CD4-positive, alpha-beta memory T cell (primary cell): ENCODE measurements at regions not wholly inside any gene's neighbourhood (a gene's known extent, or its start where the extent isn't known, plus 50 kb on each side); places are given as distances from the start of the nearest gene placed in this dataset.

ENCODE experiments used
- CTCF ChIA-PET: fragments of 350-600 bp; sonication (Branson Sonifier 250); formaldehyde crosslinking; loops from one replicate; lab custom pipeline; 2021; ENCODE audit warnings: inconsistent platforms; ENCODE audit not compliant: partially characterized antibody; lab: Charles Lee
- POLR2A ChIA-PET: fragments of 350-600 bp; sonication (Branson Sonifier 250); formaldehyde crosslinking; loops from one replicate; lab custom pipeline; 2021; ENCODE audit not compliant: partially characterized antibody; lab: Charles Lee
- DNase-seq, 5 donors: peaks; one replicate each; pipeline versions ENCODE4 v3.0.0 to v3.0.0-alpha.2; 2020 to 2022; ENCODE audit warnings: mixed read lengths in 1 of 5
- H3K27ac ChIP-seq: one replicate; pipeline ENCODE4 v1.7.0; 2013; ENCODE audit warnings: low read depth, low read length
- H3K27me3 ChIP-seq: 2 replicates; pipeline ENCODE4 v1.7.0; 2013; ENCODE audit warnings: mild to moderate bottlenecking, low read length, moderate library complexity; ENCODE audit not compliant: insufficient read depth
- H3K36me3 ChIP-seq: 2 replicates; pipeline ENCODE4 v1.7.0; 2013; ENCODE audit warnings: mild to moderate bottlenecking, low read length, moderate library complexity; ENCODE audit not compliant: insufficient read depth
- H3K4me1 ChIP-seq: 2 replicates; pipeline ENCODE4 v1.7.0; 2013; ENCODE audit warnings: mild to moderate bottlenecking, low read length, moderate library complexity; ENCODE audit not compliant: insufficient read depth
- H3K4me3 ChIP-seq, 2 donors: one replicate each; pipeline ENCODE4 v1.7.0; 2013; ENCODE audit warnings: low read length in 2 of 2, mild to moderate bottlenecking in 1 of 2
- H3K9me3 ChIP-seq, 2 donors: one replicate each; pipeline ENCODE4 v1.7.0; 2013; ENCODE audit warnings: low read length in 2 of 2, control low read depth in 1 of 2; ENCODE audit not compliant: control insufficient read depth in 1 of 2
- H3K27ac Mint-ChIP-seq, 7 donors: one replicate each; pipeline ENCODE4 v1.8.0; 2020 to 2021; ENCODE audit warnings: mixed read lengths in 7 of 7, mild to moderate bottlenecking in 6 of 7, inconsistent platforms in 3 of 7, moderate library complexity in 3 of 7
- H3K27me3 Mint-ChIP-seq, 2 donors: one replicate each; pipeline ENCODE4 v1.8.0; 2020 to 2021; ENCODE audit warnings: mixed read lengths in 2 of 2
- H3K36me3 Mint-ChIP-seq, 2 donors: one replicate each; pipeline ENCODE4 v1.8.0; 2020 to 2021; ENCODE audit warnings: mixed read lengths in 2 of 2, inconsistent platforms in 1 of 2, mild to moderate bottlenecking in 1 of 2
- H3K4me1 Mint-ChIP-seq, 4 donors: one replicate each; pipeline ENCODE4 v1.8.0; 2020 to 2021; ENCODE audit warnings: mixed read lengths in 4 of 4, mild to moderate bottlenecking in 1 of 4
- H3K4me3 Mint-ChIP-seq, 8 donors: one replicate each; pipeline ENCODE4 v1.8.0; 2020 to 2021; ENCODE audit warnings: mixed read lengths in 8 of 8, mild to moderate bottlenecking in 7 of 8, moderate library complexity in 6 of 8, inconsistent platforms in 3 of 8
- H3K9me3 Mint-ChIP-seq, 8 donors: one replicate each; pipeline ENCODE4 v1.8.0; 2020 to 2021; ENCODE audit warnings: mixed read lengths in 8 of 8, mild to moderate bottlenecking in 5 of 8, inconsistent platforms in 3 of 8, moderate library complexity in 1 of 8
- intact Hi-C: fragments of 100-400 bp; cut with micrococcal nuclease; formaldehyde crosslinking; loops from one replicate; pipeline ENCODE4 v1.15.1; 2023

- H3K4me3 Mint-ChIP-seq = no peak overlapping the region
- peaks cover 6 to 9% of the 10 kb centered on the region in 2 donors for H3K27me3 Mint-ChIP-seq
- H3K27ac Mint-ChIP-seq = no peak overlapping the region
- Histone ChIP-seq H3K4me1 (no peaks in the 10 kb centered on the region), H3K36me3 (no peaks in the 10 kb centered on the region), H3K9me3 (no peaks in the 10 kb centered on the region), H3K27ac (no peak overlapping the region), H3K4me3 (no peak overlapping the region), H3K27me3 (no peaks in the 10 kb centered on the region)
- intact Hi-C loops = no loop called here
- H3K9me3 Mint-ChIP-seq = peaks cover 0 to 2% (median 0%) of the 10 kb centered on the region in 8 donors
- ChIA-PET POLR2A (no interaction called here), CTCF (interaction anchor here (0.7 kb wide), 1 partner anchor 38 kb away, joined by 3 read pairs; no protein-coding TSS in a partner anchor)
- no peak for DNase-seq
- no peaks in the 10 kb centered on the region for H3K36me3 Mint-ChIP-seq
- no peaks in the 10 kb centered on the region for H3K4me1 Mint-ChIP-seq
Observed at GRCh38 chr4:151472711-151473110, 63.7 kb downstream of the FHIP1A start.

- H3K27ac Mint-ChIP-seq = no peak overlapping the region
- H3K4me3 ChIP-seq = no peak overlapping the region
- H3K4me1 Mint-ChIP-seq = no peaks in the 10 kb centered on the region
- no peak overlapping the region for H3K4me3 Mint-ChIP-seq
- no peaks in the 10 kb centered on the region for H3K9me3 ChIP-seq
- no peaks in the 10 kb centered on the region for H3K36me3 ChIP-seq
- H3K4me1 ChIP-seq = no peaks in the 10 kb centered on the region
- peaks cover 6 to 7% of the 10 kb centered on the region in 2 donors for H3K27me3 Mint-ChIP-seq
- peaks cover 0 to 2% (median 0%) of the 10 kb centered on the region in 8 donors for H3K9me3 Mint-ChIP-seq
- POLR2A ChIA-PET = no interaction called here
- H3K27ac ChIP-seq = no peak overlapping the region
- intact Hi-C loops = no loop called here
- no peaks in the 10 kb centered on the region for H3K36me3 Mint-ChIP-seq
- no peaks in the 10 kb centered on the region for H3K27me3 ChIP-seq
- CTCF ChIA-PET = no interaction called here
- no peak for DNase-seq
Observed at GRCh38 chr4:151473521-151474097, 64.6 kb downstream of the FHIP1A start.

GRCh38 chr4:151475035-151475714 lies 66.2 kb downstream of the FHIP1A start:
- H3K4me3 Mint-ChIP-seq = no peak overlapping the region
- H3K27me3 Mint-ChIP-seq = peaks cover 6 to 9% of the 10 kb centered on the region in 2 donors
- CTCF ChIA-PET = no interaction called here
- POLR2A ChIA-PET = no interaction called here
- Histone ChIP-seq H3K27me3 (no peaks in the 10 kb centered on the region), H3K4me1 (no peaks in the 10 kb centered on the region), H3K36me3 (no peaks in the 10 kb centered on the region), H3K4me3 (no peak overlapping the region), H3K9me3 (no peaks in the 10 kb centered on the region), H3K27ac (no peak overlapping the region)
- no peaks in the 10 kb centered on the region for H3K36me3 Mint-ChIP-seq
- peaks cover 0 to 2% (median 0%) of the 10 kb centered on the region in 8 donors for H3K9me3 Mint-ChIP-seq
- no peak overlapping the region for H3K27ac Mint-ChIP-seq
- no peak for DNase-seq
- intact Hi-C loops = no loop called here
- H3K4me1 Mint-ChIP-seq = no peaks in the 10 kb centered on the region

GRCh38 chr4:151481813-151482212 lies 72.8 kb downstream of the FHIP1A start:
- Histone ChIP-seq H3K4me1 (no peaks in the 10 kb centered on the region), H3K27me3 (no peaks in the 10 kb centered on the region), H3K4me3 (no peak overlapping the region), H3K27ac (no peak overlapping the region), H3K9me3 (no peaks in the 10 kb centered on the region), H3K36me3 (no peaks in the 10 kb centered on the region)
- DNase-seq = no peak
- no peak overlapping the region for H3K27ac Mint-ChIP-seq
- intact Hi-C loops = no loop called here
- H3K9me3 Mint-ChIP-seq = peaks cover 0 to 2% (median 0%) of the 10 kb centered on the region in 8 donors
- H3K27me3 Mint-ChIP-seq = peaks cover 0 to 8% of the 10 kb centered on the region in 2 donors
- POLR2A ChIA-PET = no interaction called here
- H3K4me1 Mint-ChIP-seq = no peaks in the 10 kb centered on the region
- H3K36me3 Mint-ChIP-seq = no peaks in the 10 kb centered on the region
- CTCF ChIA-PET = no interaction called here
- no peak overlapping the region for H3K4me3 Mint-ChIP-seq

DNA sequence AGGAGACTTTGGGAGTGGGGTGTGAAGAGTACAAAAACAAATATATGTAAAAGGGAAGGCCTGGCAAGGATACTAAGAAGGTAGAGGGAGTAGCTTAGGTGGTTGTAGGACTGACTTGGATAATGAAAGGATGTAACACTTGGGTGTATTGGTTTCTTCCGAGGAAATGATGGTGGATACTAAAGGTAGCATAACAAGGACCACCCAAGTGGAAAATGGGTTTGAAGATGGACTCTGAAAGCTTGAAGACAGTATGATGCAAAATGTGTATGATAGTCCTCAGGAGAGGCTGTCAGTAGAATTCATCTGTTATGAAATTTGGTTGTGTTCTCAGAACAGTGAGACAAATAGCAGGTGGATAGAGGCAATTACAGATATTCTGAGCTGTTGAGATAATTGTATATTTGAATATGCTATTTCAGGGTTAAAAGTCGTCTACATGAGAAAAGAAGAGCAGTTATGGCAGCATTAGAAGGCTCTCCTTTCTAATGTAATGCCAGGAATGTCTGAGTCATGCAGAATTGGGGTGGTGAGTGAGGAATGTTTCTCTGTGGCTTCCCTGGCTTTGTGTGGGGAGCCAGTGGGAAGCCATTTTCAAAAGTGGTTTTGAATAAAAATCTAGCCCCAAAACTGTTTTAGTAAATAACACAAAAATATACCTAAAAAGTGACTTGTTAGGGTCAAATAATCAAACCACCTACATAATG lies 75.6 kb downstream of the FHIP1A start:
- Mint-ChIP-seq H3K36me3 (no peaks in the 10 kb centered on the region), H3K27ac (no peak overlapping the region), H3K4me3 (no peak overlapping the region), H3K4me1 (no peaks in the 10 kb centered on the region), H3K9me3 (peaks cover 0 to 8% (median 1%) of the 10 kb centered on the region in 8 donors), H3K27me3 (peaks cover 3 to 10% of the 10 kb centered on the region in 2 donors)
- ChIA-PET POLR2A (no interaction called here), CTCF (no interaction called here)
- intact Hi-C loops = no loop called here
- Histone ChIP-seq H3K4me1 (no peaks in the 10 kb centered on the region), H3K36me3 (no peaks in the 10 kb centered on the region), H3K9me3 (no peaks in the 10 kb centered on the region), H3K4me3 (no peak overlapping the region), H3K27me3 (no peaks in the 10 kb centered on the region), H3K27ac (no peak overlapping the region)
- no peak for DNase-seq

GRCh38 chr4:151485541-151486131 lies 76.7 kb downstream of the FHIP1A start:
- Histone ChIP-seq H3K36me3 (no peaks in the 10 kb centered on the region), H3K4me1 (no peaks in the 10 kb centered on the region), H3K27me3 (no peaks in the 10 kb centered on the region), H3K9me3 (no peaks in the 10 kb centered on the region), H3K27ac (no peak overlapping the region), H3K4me3 (no peak overlapping the region)
- intact Hi-C loops = no loop called here
- CTCF ChIA-PET = no interaction called here
- H3K9me3 Mint-ChIP-seq = peaks cover 0 to 17% (median 8%) of the 10 kb centered on the region in 8 donors
- H3K27me3 Mint-ChIP-seq = peaks cover 3 to 7% of the 10 kb centered on the region in 2 donors
- DNase-seq = no peak
- H3K4me3 Mint-ChIP-seq = no peak overlapping the region
- H3K36me3 Mint-ChIP-seq = no peaks in the 10 kb centered on the region
- H3K4me1 Mint-ChIP-seq = no peaks in the 10 kb centered on the region
- H3K27ac Mint-ChIP-seq = no peak overlapping the region
- POLR2A ChIA-PET = no interaction called here

DNA sequence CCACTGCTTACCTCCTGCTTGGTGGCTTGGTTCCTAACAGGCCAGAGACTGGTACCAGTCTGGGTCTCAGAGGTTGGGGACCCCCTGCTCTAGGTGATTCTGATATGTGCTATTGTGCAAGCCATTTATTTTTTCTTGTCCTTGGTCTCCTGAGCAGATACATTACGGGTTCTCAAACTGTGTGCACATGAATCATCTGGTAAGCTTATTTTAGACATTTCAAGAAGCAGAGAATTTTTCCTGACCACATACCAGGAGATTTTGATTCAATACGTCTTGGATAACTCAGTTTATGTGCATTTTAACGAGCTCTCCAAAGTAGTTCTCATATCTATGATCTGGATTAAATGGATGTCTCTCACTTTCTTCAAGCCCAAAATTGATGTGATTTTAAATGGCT lies 77.2 kb downstream of the FHIP1A start:
- Histone ChIP-seq H3K4me3 (no peak overlapping the region), H3K27ac (no peak overlapping the region), H3K9me3 (no peaks in the 10 kb centered on the region), H3K4me1 (no peaks in the 10 kb centered on the region), H3K36me3 (no peaks in the 10 kb centered on the region), H3K27me3 (no peaks in the 10 kb centered on the region)
- intact Hi-C loops = no loop called here
- H3K4me1 Mint-ChIP-seq = no peaks in the 10 kb centered on the region
- H3K27me3 Mint-ChIP-seq = peaks cover 3 to 7% of the 10 kb centered on the region in 2 donors
- CTCF ChIA-PET = no interaction called here
- H3K36me3 Mint-ChIP-seq = no peaks in the 10 kb centered on the region
- DNase-seq = no peak
- no peak overlapping the region for H3K27ac Mint-ChIP-seq
- POLR2A ChIA-PET = no interaction called here
- H3K4me3 Mint-ChIP-seq = no peak overlapping the region
- peaks cover 0 to 22% (median 12%) of the 10 kb centered on the region in 8 donors for H3K9me3 Mint-ChIP-seq
